Thymus (tissue), 11 donors: ENCODE measurements at regions not wholly inside any gene's neighbourhood (a gene's known extent, or its start where the extent isn't known, plus 50 kb on each side); places are given as distances from the start of the nearest gene placed in this dataset.

ENCODE experiments used
- DNase-seq, 9 donors: peaks; one replicate each; pipeline ENCODE4 v3.0.0-alpha.2; 2013; ENCODE audit warnings: low spot score in 9 of 9, low read depth in 6 of 9, missing footprints in 1 of 9
- H3K27ac ChIP-seq, 2 donors: one replicate each; pipeline ENCODE4 v1.5.1; 2013; ENCODE audit warnings: control low read depth in 1 of 2, low read depth in 1 of 2, low read length in 1 of 2, mild to moderate bottlenecking in 1 of 2, moderate library complexity in 1 of 2
- H3K27me3 ChIP-seq, 2 donors: one replicate each; pipeline ENCODE4 v1.5.1; 2013; ENCODE audit warnings: low read length in 1 of 2; ENCODE audit not compliant: control insufficient read depth in 2 of 2, insufficient read depth in 1 of 2
- H3K36me3 ChIP-seq, 2 donors: one replicate each; pipeline ENCODE4 v1.5.1; 2013; ENCODE audit warnings: low read length in 1 of 2, mild to moderate bottlenecking in 1 of 2, moderate library complexity in 1 of 2; ENCODE audit not compliant: control insufficient read depth in 2 of 2, insufficient read depth in 2 of 2
- H3K4me1 ChIP-seq, 2 donors: one replicate each; pipeline ENCODE4 v1.5.1; 2013; ENCODE audit warnings: low read length in 2 of 2; ENCODE audit not compliant: control insufficient read depth in 2 of 2, insufficient read depth in 2 of 2
- H3K4me3 ChIP-seq, 2 donors: one replicate each; pipeline ENCODE4 v1.5.1; 2013; ENCODE audit warnings: low read length in 2 of 2, control low read depth in 1 of 2, mild to moderate bottlenecking in 1 of 2
- H3K9me3 ChIP-seq, 2 donors: one replicate each; pipeline ENCODE4 v1.5.1; 2013; ENCODE audit warnings: low read length in 1 of 2, mild to moderate bottlenecking in 1 of 2; ENCODE audit not compliant: control insufficient read depth in 2 of 2, insufficient read depth in 1 of 2
- WGBS: extraction: QIAGEN DNeasy Blood & Tissue Kit; methylation state at CpG from one replicate; pipeline ENCODE4 v1.1.7; 2013; 5-methylcytosine and 5-hydroxymethylcytosine counted together
- donor health status: healthy.

DNA sequence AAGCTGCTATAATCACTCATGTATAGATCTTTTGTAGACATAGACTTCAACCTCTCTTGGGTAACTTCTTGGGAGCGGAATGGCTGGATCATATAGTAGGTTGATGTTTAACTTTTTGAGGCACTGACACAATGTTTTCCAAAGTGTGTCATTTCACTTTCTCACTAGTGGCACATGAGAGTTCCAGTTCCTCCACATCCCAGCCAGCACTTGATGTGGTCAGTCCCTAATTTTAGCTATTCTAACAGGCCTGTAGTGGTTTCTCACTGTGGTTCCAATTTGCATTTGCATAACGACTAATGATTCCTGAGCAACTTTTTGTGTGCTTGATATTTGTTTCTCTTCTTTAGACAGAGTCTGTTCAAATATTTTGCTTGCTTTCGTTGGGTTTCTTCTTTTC is 221.3 kb downstream of the DLL1 start:
- Histone ChIP-seq H3K9me3 (no peaks in the 10 kb centered on the region), H3K4me3 (no peak overlapping the region), H3K36me3 (no peaks in the 10 kb centered on the region), H3K27ac (no peak overlapping the region), H3K27me3 (no peaks in the 10 kb centered on the region), H3K4me1 (no peaks in the 10 kb centered on the region)
- no peak for DNase-seq
- 91% methylated on average over 3 of the region's 3 CpGs for WGBS

DNA sequence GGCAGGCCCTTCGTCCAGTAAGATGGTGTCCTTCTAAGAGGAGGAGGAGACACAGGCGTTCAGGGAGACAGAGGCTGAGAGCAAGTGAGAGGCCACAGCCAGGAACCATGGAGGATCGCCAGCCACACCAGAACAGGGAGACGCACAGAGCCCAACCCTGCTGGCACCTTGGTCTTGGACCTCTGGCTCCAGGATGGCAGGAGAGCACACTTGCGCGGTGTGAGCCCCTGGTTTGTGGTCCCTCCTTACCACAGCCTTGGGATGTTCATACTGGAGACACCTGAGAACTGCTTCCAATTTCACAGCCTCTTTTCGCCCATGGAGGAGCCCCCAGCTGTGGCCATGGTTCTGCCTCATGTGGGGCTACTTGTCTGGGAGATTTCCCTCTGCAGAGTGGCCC is 222.4 kb downstream of the DLL1 start:
- 95% methylated on average over 7 of the region's 7 CpGs for WGBS
- DNase-seq, result no peak

GRCh38 chr6:170067923-170068360 is 222.9 kb downstream of the DLL1 start:
- no peaks in the 10 kb centered on the region for H3K9me3 ChIP-seq
- no peak overlapping the region for H3K27ac ChIP-seq
- WGBS, result 93% methylated on average over 12 of the region's 12 CpGs
- H3K4me3 ChIP-seq, result no peak overlapping the region
- H3K4me1 ChIP-seq, result no peaks in the 10 kb centered on the region
- no peak for DNase-seq
- H3K36me3 ChIP-seq, result no peaks in the 10 kb centered on the region
- H3K27me3 ChIP-seq, result no peaks in the 10 kb centered on the region

More for the DNA sequence above, 222.4 kb downstream of the DLL1 start:
- H3K27ac ChIP-seq, result no peak overlapping the region
- no peaks in the 10 kb centered on the region for H3K4me1 ChIP-seq
- no peaks in the 10 kb centered on the region for H3K27me3 ChIP-seq
- H3K36me3 ChIP-seq, result no peaks in the 10 kb centered on the region
- no peaks in the 10 kb centered on the region for H3K9me3 ChIP-seq
- H3K4me3 ChIP-seq, result no peak overlapping the region

GRCh38 chr6:170067181-170067641 is 223.7 kb downstream of the DLL1 start:
- H3K9me3 ChIP-seq, result no peaks in the 10 kb centered on the region
- no peaks in the 10 kb centered on the region for H3K36me3 ChIP-seq
- H3K27ac ChIP-seq, result no peak overlapping the region
- no peak overlapping the region for H3K4me3 ChIP-seq
- no peak for DNase-seq
- H3K4me1 ChIP-seq, result no peaks in the 10 kb centered on the region
- 81% methylated on average over 18 of the region's 18 CpGs for whole genome bisulfite sequencing
- H3K27me3 ChIP-seq, result no peaks in the 10 kb centered on the region

DNA sequence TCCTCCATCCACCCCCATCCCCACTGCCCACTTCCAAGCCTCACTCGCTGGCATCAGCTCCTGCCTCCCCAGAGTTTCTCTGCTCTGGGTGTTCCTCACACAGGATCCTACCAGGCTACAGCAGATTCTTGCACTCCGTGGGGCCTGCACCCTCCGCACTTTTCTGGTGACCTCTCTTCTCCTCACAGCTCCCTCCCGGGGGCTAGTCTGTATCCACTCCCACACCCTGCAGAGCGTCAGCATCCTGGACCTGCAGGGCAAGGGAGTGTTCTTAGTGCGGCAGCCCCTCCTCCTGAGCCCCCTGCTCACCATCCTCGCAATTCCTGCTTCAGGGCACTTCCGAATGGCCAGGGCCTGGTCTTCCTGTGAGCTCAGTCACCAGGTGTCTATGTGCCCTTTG is 224.2 kb downstream of the DLL1 start:
- Histone ChIP-seq H3K36me3 (no peaks in the 10 kb centered on the region), H3K9me3 (no peaks in the 10 kb centered on the region), H3K4me3 (no peak overlapping the region), H3K27me3 (no peaks in the 10 kb centered on the region), H3K4me1 (no peaks in the 10 kb centered on the region), H3K27ac (no peak overlapping the region)
- DNase-seq, result no peak
- 81% methylated on average over 8 of the region's 8 CpGs for WGBS

GRCh38 chr6:170063851-170064602 is 226.9 kb downstream of the DLL1 start:
- Histone ChIP-seq H3K9me3 (no peaks in the 10 kb centered on the region), H3K27ac (no peak overlapping the region), H3K36me3 (no peaks in the 10 kb centered on the region), H3K4me1 (no peaks in the 10 kb centered on the region), H3K4me3 (no peak overlapping the region), H3K27me3 (no peaks in the 10 kb centered on the region)
- WGBS, result 87% methylated on average over 16 of the region's 16 CpGs
- DNase-seq, result no peak

DNA sequence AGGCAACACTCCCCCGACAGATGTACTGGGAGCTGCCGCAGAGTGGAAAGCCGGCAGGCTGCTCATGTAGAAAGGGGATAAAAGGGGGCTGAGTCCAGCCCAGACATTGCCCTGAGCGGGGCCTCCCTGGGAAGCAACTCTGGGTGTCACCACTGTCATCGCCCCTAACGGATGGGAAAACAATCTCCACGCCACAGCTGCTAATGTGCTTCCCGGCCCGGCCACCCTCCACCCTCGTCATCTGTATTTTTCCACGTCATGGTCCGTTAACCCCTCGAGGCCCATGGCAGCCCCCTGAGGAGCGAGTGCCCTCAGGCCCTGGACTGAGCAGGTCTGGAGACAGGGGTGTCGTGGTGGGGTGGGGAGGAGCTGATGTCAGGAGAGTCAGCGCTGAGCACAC is 227.4 kb downstream of the DLL1 start:
- Histone ChIP-seq H3K4me3 (no peak overlapping the region), H3K9me3 (no peaks in the 10 kb centered on the region), H3K27ac (no peak overlapping the region), H3K36me3 (no peaks in the 10 kb centered on the region), H3K4me1 (no peaks in the 10 kb centered on the region), H3K27me3 (no peaks in the 10 kb centered on the region)
- WGBS, result 77% methylated on average over 16 of the region's 16 CpGs
- no peak for DNase-seq

- H3K9me3 ChIP-seq, result no peaks in the 10 kb centered on the region
Observed at GRCh38 chr6:170062915-170063241, 228.0 kb downstream of the DLL1 start.

DNA sequence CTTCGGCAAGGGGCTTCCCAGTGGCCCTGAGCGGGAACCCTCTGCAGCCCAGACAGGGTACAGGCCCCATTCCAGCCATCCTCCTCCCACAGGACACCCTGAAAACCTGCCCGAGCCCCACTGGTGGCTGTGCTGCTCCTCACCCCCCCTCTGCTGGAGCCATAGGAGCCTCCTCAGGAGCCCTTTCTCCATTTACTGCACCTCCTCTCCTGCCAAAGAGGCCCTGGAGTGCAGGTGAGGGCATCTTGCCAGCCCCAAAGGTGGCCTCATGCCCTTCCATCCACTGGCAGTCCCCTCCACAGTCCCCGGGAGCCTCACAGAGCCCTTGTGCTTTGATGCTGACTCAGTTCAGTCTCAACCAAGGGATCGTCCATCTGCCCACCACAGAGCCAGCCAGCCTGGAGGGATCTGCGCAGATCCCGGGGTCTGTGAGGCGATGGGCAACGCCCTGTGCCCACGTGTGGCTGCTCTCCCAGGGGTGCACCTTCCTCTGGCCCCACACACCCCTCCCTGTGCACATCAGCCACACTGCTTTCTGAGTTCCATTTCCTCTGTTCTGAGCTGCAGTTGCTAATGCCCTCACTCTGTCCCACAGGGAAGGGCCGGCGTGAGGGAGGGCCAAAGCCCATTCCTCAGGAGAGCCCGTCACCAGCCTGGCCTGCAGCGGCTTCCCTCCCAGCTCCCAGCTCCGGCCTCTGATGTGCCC is 228.5 kb downstream of the DLL1 start:
- H3K27me3 ChIP-seq, result no peaks in the 10 kb centered on the region
- no peak overlapping the region for H3K4me3 ChIP-seq
- no peak for DNase-seq

More at GRCh38 chr6:170062915-170063241, 228.0 kb downstream of the DLL1 start:
- 95% methylated on average over 12 of the region's 12 CpGs for WGBS
- Histone ChIP-seq H3K36me3 (no peaks in the 10 kb centered on the region), H3K4me1 (no peaks in the 10 kb centered on the region), H3K27ac (no peak overlapping the region), H3K4me3 (no peak overlapping the region), H3K27me3 (no peaks in the 10 kb centered on the region)
- DNase-seq, result no peak

More for the DNA sequence above, 228.5 kb downstream of the DLL1 start:
- Histone ChIP-seq H3K4me1 (no peaks in the 10 kb centered on the region), H3K27ac (no peak overlapping the region), H3K9me3 (no peaks in the 10 kb centered on the region), H3K36me3 (no peaks in the 10 kb centered on the region)
- WGBS, result 95% methylated on average over 15 of the region's 15 CpGs
